Breast epithelium (tissue), 3 donors: ENCODE measurements at regions not wholly inside any gene's neighbourhood (a gene's known extent, or its start where the extent isn't known, plus 50 kb on each side); places are given as distances from the start of the nearest gene placed in this dataset.

Experiments used
- POLR2A ChIP-seq: fragments of 450-650 bp; IDR thresholded peaks from one replicate; pipeline ENCODE4 v1.6.1; 2016; ENCODE audit warnings: antibody characterized with exemption, mild to moderate bottlenecking, moderate library complexity
- POLR2AphosphoS5 ChIP-seq, 3 donors: sonication (generic); formaldehyde crosslinking; IDR thresholded peaks; one replicate each; pipeline ENCODE4 v1.6.1; 2017; ENCODE audit warnings: antibody characterized with exemption in 3 of 3
- TF ChIP-seq, protein P1 (sequence below), 3 donors: fragments of 450-650 bp; IDR thresholded peaks; one replicate each; pipeline ENCODE4 v1.5.1; 2016 to 2017; ENCODE audit warnings: antibody characterized with exemption in 3 of 3, mild to moderate bottlenecking in 3 of 3, moderate library complexity in 3 of 3

GRCh38 chr11:22076271-22076930 lies 116.5 kb upstream of the ANO5 start:
- no peak for TF ChIP-seq POLR2AphosphoS5 (IDR thresholded peaks at IDR 0.05)
- TF ChIP-seq, protein P1, sequence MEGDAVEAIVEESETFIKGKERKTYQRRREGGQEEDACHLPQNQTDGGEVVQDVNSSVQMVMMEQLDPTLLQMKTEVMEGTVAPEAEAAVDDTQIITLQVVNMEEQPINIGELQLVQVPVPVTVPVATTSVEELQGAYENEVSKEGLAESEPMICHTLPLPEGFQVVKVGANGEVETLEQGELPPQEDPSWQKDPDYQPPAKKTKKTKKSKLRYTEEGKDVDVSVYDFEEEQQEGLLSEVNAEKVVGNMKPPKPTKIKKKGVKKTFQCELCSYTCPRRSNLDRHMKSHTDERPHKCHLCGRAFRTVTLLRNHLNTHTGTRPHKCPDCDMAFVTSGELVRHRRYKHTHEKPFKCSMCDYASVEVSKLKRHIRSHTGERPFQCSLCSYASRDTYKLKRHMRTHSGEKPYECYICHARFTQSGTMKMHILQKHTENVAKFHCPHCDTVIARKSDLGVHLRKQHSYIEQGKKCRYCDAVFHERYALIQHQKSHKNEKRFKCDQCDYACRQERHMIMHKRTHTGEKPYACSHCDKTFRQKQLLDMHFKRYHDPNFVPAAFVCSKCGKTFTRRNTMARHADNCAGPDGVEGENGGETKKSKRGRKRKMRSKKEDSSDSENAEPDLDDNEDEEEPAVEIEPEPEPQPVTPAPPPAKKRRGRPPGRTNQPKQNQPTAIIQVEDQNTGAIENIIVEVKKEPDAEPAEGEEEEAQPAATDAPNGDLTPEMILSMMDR (IDR thresholded peaks at IDR 0.05), result no peak
- no peak for TF ChIP-seq POLR2A
